Breast epithelium (tissue), 3 donors: ENCODE measurements at regions not wholly inside any gene's neighbourhood (a gene's known extent, or its start where the extent isn't known, plus 50 kb on each side); places are given as distances from the start of the nearest gene placed in this dataset.

Experiments used
- CTCF ChIP-seq, 3 donors: fragments of 450-650 bp; IDR thresholded peaks; one replicate each; pipeline ENCODE4 v1.5.1; 2016 to 2017; ENCODE audit warnings: antibody characterized with exemption in 3 of 3, mild to moderate bottlenecking in 3 of 3, moderate library complexity in 3 of 3
- POLR2AphosphoS5 ChIP-seq, 3 donors: sonication (generic); formaldehyde crosslinking; IDR thresholded peaks; one replicate each; pipeline ENCODE4 v1.6.1; 2017; ENCODE audit warnings: antibody characterized with exemption in 3 of 3

- TF ChIP-seq CTCF (IDR thresholded peaks at IDR 0.05) (no peak), POLR2AphosphoS5 (IDR thresholded peaks at IDR 0.05) (no peak)
Observed at GRCh38 chr20:48536206-48536605, 291.6 kb downstream of the PREX1 start.
